Heart left ventricle (tissue), 16 donors: ENCODE measurements at regions not wholly inside any gene's neighbourhood (a gene's known extent, or its start where the extent isn't known, plus 50 kb on each side); places are given as distances from the start of the nearest gene placed in this dataset.

ENCODE experiments used
- ATAC-seq, 4 donors: fragments of 200-7000 bp; cut with Tn5 transposase; one replicate each; pipeline ENCODE4 v1.9.1; 2020 to 2022; ENCODE audit warnings: moderate library complexity in 4 of 4, mild to moderate bottlenecking in 3 of 4, moderate number of reproducible peaks in 1 of 4
- DNase-seq, 5 donors: peaks; one replicate each; pipeline ENCODE4 v3.0.0-alpha.2; 2020
- H3K27ac ChIP-seq, 12 donors: fragments of 200-600 bp; sonication (generic) in 4 of 12; one replicate each; pipeline versions ENCODE4 v1.5.0 to v1.8.0; 2016 to 2022; ENCODE audit warnings: mild to moderate bottlenecking in 2 of 12
- H3K27me3 ChIP-seq, 9 donors: fragments of 200-600 bp; sonication (generic) in 2 of 9; one replicate each; pipeline versions ENCODE4 v1.5.1 to v1.8.0; 2016 to 2022; ENCODE audit warnings: mild to moderate bottlenecking in 3 of 9
- H3K36me3 ChIP-seq, 9 donors: fragments of 200-600 bp; sonication (generic) in 2 of 9; one replicate each; pipeline versions ENCODE4 v1.5.0 to v1.8.0; 2018 to 2022; ENCODE audit warnings: mild to moderate bottlenecking in 2 of 9
- H3K4me1 ChIP-seq, 12 donors: fragments of 200-600 bp; sonication (generic) in 4 of 12; one replicate each; pipeline versions ENCODE4 v1.5.0 to v1.8.0; 2016 to 2022; ENCODE audit warnings: mild to moderate bottlenecking in 3 of 12
- H3K4me3 ChIP-seq, 12 donors: fragments of 200-600 bp; sonication (generic) in 4 of 12; one replicate each; pipeline versions ENCODE4 v1.5.0 to v1.8.0; 2017 to 2022; ENCODE audit warnings: mild to moderate bottlenecking in 9 of 12, moderate library complexity in 4 of 12
- H3K9me3 ChIP-seq, 12 donors: fragments of 200-600 bp; sonication (generic) in 4 of 12; one replicate each; pipeline versions ENCODE4 v1.5.0 to v1.8.0; 2016 to 2022; ENCODE audit warnings: mild to moderate bottlenecking in 1 of 12
- POLR2A ChIP-seq, 2 donors: fragments of 450-650 bp; IDR thresholded peaks; one replicate each; pipeline ENCODE4 v1.6.1; 2017; ENCODE audit warnings: antibody characterized with exemption in 2 of 2, mild to moderate bottlenecking in 2 of 2, moderate library complexity in 2 of 2
- WGBS, 4 donors: extraction: QIAGEN DNeasy Blood & Tissue Kit in 2 of 4; methylation state at CpG; one replicate each; pipeline versions ENCODE4 v1.1.5 to v1.1.7; 2013 to 2018; 5-methylcytosine and 5-hydroxymethylcytosine counted together
- intact Hi-C, 10 donors: fragments of 100-400 bp; cut with DNase I; formaldehyde crosslinking; loops; one replicate each; pipeline versions ENCODE4 v1.11.1 to v1.14.2; 2022
- TF ChIP-seq, protein P1 (sequence below), 12 donors: fragments of 200-600 bp; sonication (generic) in 4 of 12; IDR thresholded peaks; one replicate each; pipeline versions ENCODE4 v1.5.0 to v1.8.0; 2018 to 2022; ENCODE audit warnings: antibody characterized with exemption in 12 of 12, mild to moderate bottlenecking in 5 of 12
- donor health status: ischemic (EF 13 %, LVEDD 7.1; RV severe dilation, severe dysfunction).
- donor health status: healthy with polysubstance abuse.
- donor health status: DM: no; HTN: yes; CAD: no.
- donor health status: DM: no; HTN: no; CAD: no.
- donor health status: ischemic (EF 25% LVEDD 6.9; RV normal size, moderate dysfunction).
- donor health status: ischemic (EF 25% LVEDD 5.7; RV mildly dilated, moderate dysfunction).
- donor health status: healthy.
- donor health status: DM: yes; HTN: yes; CAD: no.
- donor health status: ischemic (EF 35%, LVEDD 5.7; RV mildly dilated, moderate dysfunction).
- donor health status: nonischemic (EF 11% LVEDD 7.7; RV severe dilation, severe dysfunction).
- donor health status: DM: yes; HTN: yes; CAD: no.
- donor health status: PGD.
- donor health status: ischemic (EF 29% LVEDD 5.4; RV normal size, mild dysfunction).
- donor health status: nonischemic (EF 23%, LVEDD 6.1; RV moderate dilation, normal function).

GRCh38 chr5:130462516-130462915, 558.3 kb downstream of the CHSY3 start:
- H3K27me3 ChIP-seq, result no peaks in the 10 kb centered on the region
- DNase-seq (no peak), ATAC-seq (no peak)
- TF ChIP-seq, protein P1, sequence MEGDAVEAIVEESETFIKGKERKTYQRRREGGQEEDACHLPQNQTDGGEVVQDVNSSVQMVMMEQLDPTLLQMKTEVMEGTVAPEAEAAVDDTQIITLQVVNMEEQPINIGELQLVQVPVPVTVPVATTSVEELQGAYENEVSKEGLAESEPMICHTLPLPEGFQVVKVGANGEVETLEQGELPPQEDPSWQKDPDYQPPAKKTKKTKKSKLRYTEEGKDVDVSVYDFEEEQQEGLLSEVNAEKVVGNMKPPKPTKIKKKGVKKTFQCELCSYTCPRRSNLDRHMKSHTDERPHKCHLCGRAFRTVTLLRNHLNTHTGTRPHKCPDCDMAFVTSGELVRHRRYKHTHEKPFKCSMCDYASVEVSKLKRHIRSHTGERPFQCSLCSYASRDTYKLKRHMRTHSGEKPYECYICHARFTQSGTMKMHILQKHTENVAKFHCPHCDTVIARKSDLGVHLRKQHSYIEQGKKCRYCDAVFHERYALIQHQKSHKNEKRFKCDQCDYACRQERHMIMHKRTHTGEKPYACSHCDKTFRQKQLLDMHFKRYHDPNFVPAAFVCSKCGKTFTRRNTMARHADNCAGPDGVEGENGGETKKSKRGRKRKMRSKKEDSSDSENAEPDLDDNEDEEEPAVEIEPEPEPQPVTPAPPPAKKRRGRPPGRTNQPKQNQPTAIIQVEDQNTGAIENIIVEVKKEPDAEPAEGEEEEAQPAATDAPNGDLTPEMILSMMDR (IDR thresholded peaks at IDR 0.05), result no peak
- no peak for TF ChIP-seq POLR2A (IDR thresholded peaks at IDR 0.05)
- no peak overlapping the region for H3K27ac ChIP-seq
- no peaks in the 10 kb centered on the region for H3K36me3 ChIP-seq
- intact Hi-C loops, result no loop called here
- peaks cover 0 to 8% (median 0%) of the 10 kb centered on the region in 12 donors for H3K9me3 ChIP-seq
- 88 to 94% (median 89%) methylated on average over 1 of the region's 1 CpG for WGBS, 4 donors
- no peak overlapping the region for H3K4me3 ChIP-seq
- no peaks in the 10 kb centered on the region for H3K4me1 ChIP-seq

- TF ChIP-seq, protein P1 (IDR thresholded peaks at IDR 0.05), result no peak
- TF ChIP-seq POLR2A (IDR thresholded peaks at IDR 0.05), result no peak
- peaks cover 0 to 28% (median 6%) of the 10 kb centered on the region in 12 donors for H3K9me3 ChIP-seq
- no peak for DNase-seq
- ATAC-seq, result no peak
- no peaks in the 10 kb centered on the region for H3K27me3 ChIP-seq
- no peaks in the 10 kb centered on the region for H3K4me1 ChIP-seq
- H3K27ac ChIP-seq, result no peak overlapping the region
- H3K36me3 ChIP-seq, result no peaks in the 10 kb centered on the region
- intact Hi-C loops, result no loop called here
- WGBS, 4 donors, result 86 to 93% (median 88%) methylated on average over 2 of the region's 2 CpGs
- no peak overlapping the region for H3K4me3 ChIP-seq
These were observed 550.9 kb downstream of the CHSY3 start for GRCh38 chr5:130455175-130455574.

- Histone ChIP-seq H3K36me3 (no peaks in the 10 kb centered on the region), H3K4me3 (no peak overlapping the region), H3K4me1 (no peaks in the 10 kb centered on the region), H3K9me3 (peaks cover 0 to 25% (median 3%) of the 10 kb centered on the region in 12 donors), H3K27me3 (no peaks in the 10 kb centered on the region), H3K27ac (no peak overlapping the region)
- WGBS, 4 donors, result 80 to 95% (median 87%) methylated on average over 1 of the region's 1 CpG
- TF ChIP-seq POLR2A (IDR thresholded peaks at IDR 0.05), result no peak
- TF ChIP-seq, protein P1 (IDR thresholded peaks at IDR 0.05), result no peak
- intact Hi-C loops, result no loop called here
- no peak for ATAC-seq
- no peak for DNase-seq
These were observed 548.5 kb downstream of the CHSY3 start for GRCh38 chr5:130452744-130453143.

GRCh38 chr5:130436430-130436829, 532.2 kb downstream of the CHSY3 start:
- Histone ChIP-seq H3K9me3 (peaks cover 0 to 44% (median 23%) of the 10 kb centered on the region in 12 donors), H3K27me3 (no peaks in the 10 kb centered on the region), H3K27ac (no peak overlapping the region), H3K4me1 (no peaks in the 10 kb centered on the region), H3K36me3 (no peaks in the 10 kb centered on the region), H3K4me3 (no peak overlapping the region)
- no peak for ATAC-seq
- DNase-seq, result no peak
- TF ChIP-seq, protein P1 (IDR thresholded peaks at IDR 0.05), result no peak
- no peak for TF ChIP-seq POLR2A (IDR thresholded peaks at IDR 0.05)
- intact Hi-C loops, result no loop called here
- WGBS, 4 donors, result 51 to 61% (median 57%) methylated on average over 1 of the region's 1 CpG
